GM21526 (cell line): ENCODE measurements at regions not wholly inside any gene's neighbourhood (a gene's known extent, or its start where the extent isn't known, plus 50 kb on each side); places are given as distances from the start of the nearest gene placed in this dataset.
"Not testable (repeated sequence)": the region's sequence is repeated elsewhere in the genome, so short reads cannot be mapped to it uniquely, and the experiment has no call there.

ENCODE experiments used
- ATAC-seq: cut with Tn5 transposase; IDR thresholded peaks from one replicate; pipeline ENCODE4 v1.9.1; 2021; ENCODE audit warnings: moderate library complexity; ENCODE audit not compliant: unreplicated experiment, low FRiP score

DNA sequence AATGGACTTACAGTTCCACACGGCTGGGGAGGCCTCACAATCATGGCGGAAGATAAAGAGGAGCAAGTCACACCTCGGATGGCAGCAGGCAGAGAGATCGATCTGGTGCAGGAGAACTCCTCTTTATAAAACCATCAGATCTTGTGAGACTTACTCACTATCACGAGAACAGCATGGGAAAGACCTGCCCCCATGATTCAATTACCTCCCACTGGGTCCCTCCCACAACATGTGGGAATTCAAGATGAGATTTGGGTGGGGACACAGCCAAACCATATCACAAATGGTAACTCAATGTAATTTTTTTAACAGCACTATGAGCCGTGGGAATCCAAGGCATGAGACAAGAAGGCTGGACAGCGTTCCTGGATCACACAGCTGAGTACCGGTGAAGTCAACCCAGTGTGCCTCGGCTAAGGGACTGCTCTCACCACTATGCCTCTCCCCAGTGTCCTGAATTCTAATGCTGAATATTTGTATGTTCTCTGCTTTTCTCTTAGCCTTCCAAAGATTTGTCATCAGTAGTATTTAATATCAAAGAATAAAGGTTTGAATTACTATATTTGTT lies 84.3 kb downstream of the IRS2 start:
- not testable (repeated sequence) for ATAC-seq

DNA sequence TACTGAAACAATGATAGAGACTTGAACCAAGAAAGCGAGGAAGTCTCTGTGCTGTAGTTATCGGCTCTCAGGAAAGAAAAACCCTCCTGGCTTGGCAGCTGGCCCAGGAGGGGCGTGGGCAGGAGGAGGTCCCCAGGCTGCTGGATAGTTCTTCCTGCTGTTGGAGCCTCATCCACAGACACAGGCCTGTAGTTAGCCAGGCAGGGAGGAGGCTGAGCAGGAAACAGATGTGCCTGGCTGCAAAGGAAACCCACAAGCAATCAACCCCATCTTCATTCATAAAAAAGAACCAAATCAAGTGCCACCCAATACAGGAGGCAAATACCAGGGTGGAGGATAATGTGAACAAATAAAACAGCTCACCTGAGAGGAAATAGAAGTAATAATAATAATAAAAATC lies 86.2 kb downstream of the IRS2 start:
- ATAC-seq: no peak

DNA sequence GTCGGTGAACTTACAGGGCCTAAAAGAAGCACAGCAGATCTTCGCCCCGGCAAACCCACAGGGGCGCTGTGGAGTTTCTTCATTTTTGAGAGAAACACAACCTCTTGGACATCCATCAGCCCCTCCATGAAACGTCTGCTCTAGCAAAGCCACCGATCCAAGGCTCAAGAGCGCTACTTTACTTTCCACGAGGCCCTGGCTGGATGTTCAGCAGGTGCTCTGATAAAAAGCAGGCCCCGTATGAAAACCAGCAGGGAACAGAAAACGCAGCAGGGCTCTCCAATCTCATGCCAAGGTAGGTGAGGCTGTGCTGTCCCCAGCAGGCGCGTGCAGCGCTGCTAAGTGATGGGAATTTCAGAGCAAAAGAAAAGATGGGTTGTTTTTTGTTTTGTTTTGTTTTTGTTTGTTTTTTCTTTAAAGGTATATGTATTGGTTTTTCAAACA lies 86.7 kb downstream of the IRS2 start:
- no peak for ATAC-seq

DNA sequence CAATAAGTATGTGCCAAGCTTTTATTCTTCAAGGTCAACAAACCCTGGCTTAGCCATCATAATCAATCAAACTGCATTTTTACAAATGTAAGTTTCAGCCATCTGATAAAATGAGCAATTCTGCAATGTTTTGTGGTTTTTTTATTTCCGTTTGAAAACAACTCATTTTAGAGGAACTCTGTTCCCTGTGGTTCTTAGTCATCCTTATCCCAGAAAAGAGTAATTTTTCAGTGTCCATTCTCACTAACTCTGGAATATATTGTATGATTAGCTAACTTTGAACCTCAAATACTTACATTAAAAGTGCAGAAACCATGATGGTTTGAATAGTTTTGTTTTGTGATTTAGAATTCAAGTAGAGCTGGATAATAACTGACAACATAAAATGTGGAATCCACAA lies 87.6 kb downstream of the IRS2 start:
- no peak for ATAC-seq

DNA sequence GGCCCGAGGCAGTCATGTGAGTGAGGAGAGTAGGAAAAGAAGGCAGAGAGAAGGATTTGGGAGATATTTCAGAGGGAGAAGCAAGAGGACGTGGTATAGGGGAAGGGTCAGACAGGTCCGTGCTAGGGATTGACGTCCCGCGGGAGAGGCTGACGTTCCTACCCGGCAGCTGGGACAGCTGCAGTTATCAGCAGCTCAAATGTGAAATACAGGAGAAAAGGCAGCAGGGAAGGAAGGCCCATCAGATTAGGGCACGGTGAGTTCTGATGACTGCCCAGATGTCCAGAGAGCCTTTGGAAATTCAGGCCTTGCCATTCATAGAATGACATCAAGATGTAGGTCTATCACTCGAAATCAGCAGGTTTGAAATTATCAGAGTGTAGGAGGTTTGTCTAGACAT lies 88.4 kb downstream of the IRS2 start:
- ATAC-seq: no peak

DNA sequence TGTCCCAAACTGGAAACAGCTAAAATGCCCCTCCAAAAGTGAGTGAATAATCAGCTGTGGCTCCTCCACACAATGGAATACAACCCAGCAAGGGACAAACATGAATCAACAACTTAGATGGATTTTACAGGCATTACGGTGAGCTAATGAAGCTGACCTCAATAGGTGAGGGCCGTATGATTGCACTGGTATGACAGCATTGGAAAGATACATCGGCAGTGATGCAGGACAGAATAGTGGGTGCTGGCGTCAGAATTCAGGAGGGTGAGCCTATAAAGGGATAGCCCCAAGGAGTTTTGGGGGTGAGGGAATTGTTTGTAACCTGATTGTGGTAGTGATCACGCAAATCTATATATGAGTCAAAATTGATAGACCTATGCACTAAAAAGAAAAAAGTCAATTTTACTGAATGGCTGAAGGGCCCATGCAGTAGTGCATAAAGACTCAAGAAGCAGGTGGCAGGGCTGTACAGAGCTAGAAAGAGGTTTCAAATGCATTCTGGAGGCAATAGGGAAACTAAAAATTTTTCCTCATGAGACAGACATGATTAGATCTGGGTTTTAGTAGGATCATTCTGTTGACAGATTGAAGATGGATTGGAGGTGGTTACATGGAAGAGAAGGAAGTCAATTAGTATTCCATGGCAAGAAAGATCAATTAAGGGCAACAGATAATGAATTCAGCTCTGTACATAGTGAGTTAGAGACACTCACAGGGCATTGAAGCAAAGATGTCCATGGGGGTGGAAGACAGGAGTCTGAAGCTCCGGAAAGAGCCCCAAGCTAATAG lies 90.8 kb downstream of the IRS2 start:
- no peak for ATAC-seq

DNA sequence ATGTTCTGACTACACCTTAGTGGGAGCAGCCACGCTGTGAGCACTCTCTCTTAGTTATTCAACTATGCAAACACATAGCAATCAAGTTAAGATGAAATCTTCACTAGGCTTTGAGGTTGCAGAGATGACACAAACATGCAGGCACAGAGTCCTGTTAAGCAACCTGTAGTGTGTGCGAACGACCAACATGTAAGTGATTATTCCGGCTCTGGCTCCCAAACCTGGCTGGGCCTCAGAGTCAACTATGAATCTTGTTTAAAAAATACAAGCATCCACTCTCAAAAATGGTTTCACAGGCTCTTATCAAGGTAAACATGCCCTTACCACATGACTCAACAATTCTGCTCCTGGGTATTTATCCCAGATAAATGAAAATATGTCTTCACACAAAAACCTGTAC lies 91.4 kb downstream of the IRS2 start:
- ATAC-seq: no peak

DNA sequence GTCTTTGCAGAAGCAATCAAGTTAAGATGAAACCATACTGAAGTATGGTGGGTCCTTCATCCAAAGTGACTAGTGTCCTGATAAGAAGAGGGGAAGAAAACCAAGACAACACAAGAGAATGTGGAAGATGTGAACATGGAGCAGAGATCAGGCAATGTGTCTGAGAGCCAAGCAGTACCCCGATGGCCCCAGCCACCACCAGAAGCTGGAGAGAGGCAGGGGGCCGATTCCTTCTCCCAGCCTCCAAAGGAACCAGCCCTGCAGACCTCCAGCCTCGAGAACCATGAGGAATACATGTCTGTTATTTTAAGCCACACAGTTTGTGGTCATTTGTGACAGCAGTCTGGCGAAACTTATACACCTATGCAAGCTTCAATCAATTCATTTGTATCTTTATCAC lies 93.2 kb downstream of the IRS2 start:
- no peak for ATAC-seq

DNA sequence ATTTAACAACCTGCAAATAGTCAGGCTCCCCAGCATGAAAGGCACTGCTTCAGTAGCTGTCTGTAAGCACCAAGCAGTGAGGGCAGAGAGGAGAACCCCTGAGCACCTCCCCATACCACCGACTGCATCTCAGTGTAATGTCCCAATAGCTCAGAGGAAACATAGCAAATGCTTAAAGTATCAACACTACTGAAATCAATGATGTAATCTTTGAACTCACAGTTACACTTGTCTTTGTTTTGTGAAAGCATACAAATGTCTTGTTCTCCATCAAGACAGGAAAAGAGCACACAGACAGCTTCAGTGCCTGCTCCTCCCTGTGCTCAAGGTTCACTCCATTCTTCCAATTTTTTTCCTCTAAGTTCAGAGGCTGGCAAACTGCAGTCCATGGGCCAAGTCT lies 94.7 kb downstream of the IRS2 start:
- no peak for ATAC-seq

DNA sequence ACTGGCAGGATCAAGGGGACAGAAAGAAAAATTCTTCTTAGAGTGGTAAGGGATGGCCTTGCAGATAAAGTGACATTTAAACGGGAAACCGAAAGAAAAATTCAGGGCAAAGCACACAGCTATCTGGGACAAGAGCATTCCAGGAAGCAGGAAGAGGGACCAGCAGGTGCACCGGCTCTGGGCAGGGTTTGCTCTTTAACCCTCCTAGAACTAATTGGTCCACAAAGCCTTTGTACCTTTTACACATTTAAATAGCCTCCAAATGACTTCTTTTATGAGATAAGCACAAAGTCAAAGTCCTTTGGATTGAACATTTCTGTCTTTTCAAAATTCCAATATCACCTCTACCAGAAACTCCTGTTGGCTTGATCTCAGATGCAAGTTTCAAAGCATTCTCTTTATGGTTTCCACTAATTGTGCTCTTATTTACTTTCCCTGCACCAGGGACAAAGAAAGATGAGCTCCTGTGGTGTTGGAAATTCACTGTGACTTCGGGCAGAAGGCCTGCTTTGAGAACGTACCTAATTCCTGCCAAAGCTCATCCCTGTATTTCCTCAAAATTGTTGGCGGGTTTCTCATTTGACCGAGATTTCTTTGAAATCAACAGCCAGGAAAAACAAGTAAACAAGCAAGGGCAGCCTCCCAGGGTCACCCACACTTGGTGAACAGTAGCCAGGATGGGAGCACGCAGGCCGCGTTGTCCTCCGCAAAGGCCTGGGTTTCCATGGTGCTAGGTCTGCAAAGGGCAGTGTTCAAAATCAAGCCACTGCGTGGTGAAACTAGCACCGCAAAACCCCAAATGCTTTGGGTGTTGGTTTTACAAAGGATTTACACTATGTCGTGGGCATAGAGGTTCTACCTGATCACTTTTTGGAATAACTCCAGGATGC lies 98.6 kb downstream of the IRS2 start:
- no peak for ATAC-seq

DNA sequence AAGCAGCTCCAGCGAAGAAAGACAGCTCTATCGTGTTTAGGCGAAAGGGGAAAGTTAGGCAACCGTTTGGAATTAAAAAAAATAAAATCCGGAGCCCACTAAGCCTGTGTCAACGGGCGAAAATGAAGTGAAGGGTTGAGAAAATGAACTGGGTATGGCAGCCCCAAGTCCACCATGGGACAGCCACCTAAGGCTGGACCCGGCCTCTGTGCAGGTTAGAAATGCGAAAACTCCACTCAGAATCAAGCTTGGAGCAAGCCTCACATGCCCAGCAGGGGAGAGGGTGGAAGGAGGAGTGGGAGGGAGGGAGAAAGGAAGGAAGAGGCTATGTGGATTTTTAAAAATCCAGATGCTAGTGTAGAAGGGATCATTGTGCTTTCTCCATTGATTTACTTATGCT lies 101.2 kb downstream of the IRS2 start:
- ATAC-seq: no peak

DNA sequence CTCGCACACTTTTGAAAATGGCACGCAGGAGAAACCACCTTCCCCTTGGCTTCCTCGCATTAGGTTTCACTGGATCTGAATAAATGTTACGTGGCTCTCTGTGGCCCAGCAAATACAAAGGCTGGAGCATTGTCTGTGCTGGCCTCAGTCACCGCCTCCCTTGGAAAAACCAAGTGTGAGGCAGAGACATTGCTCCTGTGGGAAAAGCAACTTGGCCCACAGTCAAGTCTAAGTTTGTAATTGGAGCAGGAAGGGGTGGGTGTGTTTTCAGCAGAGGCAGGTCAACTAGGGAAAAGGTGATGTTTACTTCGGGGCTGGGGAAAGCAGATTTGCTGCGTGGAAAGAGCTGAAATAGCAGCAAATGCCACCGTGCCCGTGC lies 101.6 kb downstream of the IRS2 start:
- ATAC-seq: no peak

DNA sequence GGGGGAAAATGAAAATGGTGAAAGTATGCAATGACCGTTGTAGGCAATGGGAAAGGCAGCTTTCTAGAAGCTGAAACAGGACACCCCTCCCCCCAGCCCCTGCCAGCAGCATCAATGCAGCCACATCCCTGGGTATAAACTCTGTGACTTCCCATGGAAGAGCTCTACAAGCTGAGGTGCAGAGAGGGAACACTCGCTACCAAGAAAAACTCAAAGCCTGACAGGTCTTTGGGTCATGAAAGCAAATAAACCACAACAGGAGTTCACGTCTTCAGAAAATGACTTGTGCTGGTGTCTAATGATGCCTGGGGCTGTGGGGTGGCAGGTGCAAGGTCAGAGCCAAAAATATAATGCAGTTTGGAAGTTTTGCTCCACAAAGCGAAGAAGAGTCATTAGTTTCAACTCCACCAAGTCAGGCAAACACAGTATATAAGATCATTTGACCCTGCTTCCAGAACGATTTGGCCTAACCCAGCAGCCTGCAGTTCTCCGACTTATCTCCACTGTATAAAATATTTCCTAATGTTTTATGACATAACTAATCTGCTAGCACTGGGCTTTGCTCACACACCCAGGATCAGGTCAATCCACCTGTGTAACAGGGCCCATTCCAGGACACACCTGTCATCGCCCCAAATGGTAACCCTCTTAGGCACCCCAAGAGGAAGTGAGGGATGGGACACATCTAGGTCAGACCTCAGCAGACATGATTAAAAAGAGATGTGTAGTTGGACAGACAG lies 102.1 kb downstream of the IRS2 start:
- ATAC-seq: no peak

DNA sequence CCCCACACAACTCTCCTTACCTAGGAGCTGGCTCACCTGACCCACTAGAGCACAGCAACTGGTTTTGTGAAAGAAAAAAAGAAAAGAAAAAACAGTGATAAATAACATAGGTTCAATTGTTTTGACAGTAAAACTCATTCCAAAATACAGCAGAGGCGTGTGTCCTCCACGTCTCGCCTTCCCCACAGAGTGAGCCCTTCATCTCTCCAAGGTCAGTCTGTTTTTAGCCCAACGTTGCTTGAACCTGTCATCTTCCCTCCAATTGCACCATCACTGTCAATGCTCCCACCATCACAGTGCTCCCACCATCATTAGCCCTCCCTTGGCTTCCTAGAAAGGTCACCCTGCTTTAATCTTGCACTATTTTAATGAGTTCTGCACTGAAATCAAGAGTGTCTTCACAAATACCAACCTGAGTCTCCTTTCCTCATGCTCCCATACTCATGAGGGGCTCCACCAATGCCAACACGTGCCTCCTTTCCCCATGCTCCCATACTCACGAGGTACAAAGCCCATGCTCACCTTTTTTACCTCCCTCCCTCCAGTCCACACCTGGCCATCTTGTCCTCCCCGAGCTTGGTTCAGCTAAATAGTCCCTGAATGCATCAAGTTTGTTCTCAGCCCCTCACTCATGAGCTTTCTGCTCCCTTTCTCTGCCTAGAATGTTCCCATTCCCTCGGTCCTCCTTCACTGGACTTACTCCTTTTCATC lies 103.7 kb downstream of the IRS2 start:
- ATAC-seq: no peak

DNA sequence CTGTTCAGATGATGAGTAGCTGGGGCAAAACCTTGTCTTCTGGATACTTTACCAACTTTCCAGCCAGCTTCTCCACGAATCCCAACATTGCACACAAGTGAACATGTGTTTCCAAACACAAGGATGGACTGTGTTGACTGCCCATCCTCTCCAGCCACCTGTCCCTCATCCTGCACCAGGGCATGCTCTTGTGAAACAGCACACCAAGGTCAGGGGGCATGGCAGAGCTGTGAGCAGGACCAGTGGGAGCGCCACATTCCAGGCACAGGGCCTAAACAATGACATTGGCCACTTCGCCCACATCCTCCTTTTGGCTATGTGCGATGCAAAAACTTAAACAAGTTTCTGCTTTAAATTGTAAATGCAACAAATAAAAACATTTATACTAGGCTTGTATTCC lies 105.5 kb downstream of the IRS2 start:
- ATAC-seq: no peak

DNA sequence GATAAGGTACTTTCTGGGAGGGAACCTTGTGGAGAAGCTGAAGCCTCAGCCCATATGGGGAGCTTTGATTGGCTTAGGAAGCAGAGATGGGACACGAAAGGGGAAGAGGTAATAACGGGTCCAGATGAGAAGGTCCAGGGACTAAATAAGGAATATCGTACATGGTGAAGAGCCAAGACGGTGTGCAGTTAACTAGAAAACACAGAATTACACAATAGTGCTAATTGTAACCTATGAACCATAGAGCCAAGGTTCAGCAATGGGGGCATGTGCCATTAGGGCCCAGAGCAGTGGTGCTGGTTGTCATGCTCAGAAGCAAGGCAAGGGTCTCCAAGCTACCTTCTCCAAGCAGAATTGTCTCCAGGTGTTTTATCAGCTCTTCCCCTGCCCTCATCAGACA lies 106.1 kb downstream of the IRS2 start:
- ATAC-seq: no peak

DNA sequence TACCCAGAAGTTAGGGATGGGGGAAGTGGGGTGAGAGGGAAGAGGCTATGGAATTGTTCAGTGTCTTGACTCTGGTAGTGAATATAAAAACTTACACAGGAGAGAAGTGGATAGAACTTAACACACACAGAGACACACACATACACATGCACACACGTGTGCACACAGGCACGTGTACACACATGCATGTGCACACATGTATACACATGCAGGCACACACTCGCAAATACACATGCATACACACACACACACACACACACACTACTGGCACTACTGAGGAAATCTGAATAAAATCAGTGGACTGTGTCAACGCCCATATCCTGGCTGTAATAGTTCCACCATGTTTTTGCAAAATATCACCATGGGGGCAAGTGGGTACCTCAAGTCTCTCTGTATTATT lies 107.9 kb downstream of the IRS2 start:
- no peak for ATAC-seq

DNA sequence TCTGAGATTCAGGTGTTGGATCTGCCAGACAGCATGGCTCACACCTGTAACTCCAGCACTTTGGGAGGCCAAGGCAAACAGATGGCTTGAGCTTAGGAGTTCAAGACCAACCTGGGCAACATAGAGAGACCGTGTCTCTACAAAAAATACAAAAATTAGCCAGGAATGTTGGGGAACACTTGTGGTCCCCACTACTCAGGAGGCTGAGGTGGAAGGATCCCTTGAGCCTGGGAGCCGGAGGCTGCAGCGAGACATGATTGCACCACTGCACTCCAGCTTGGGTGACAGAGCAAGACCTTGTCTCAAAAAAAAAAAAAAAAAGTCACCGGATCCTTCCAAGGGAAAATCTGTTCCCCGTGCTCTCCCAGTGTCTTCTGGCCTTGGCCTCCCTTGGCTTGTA lies 109.2 kb downstream of the IRS2 start:
- ATAC-seq: no peak

DNA sequence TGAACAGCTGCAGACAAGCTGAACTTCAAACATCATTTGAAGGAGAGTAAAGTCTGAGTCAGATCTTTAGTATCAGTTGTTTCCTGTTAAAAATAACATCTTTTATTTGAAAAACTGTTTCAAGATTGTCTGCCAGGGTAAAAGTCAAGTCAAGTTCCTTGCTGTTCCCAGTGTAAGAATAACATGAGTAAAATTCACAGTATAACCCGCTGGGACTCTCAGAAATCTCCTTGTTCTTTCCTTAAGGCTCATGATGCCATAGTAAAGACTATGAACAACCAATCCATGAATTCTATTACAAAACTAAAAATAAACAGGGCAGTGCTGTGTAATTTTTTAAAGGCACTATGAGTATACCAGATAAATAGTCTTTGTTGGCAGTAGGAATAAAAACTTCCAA lies 112.9 kb downstream of the IRS2 start:
- no peak for ATAC-seq

DNA sequence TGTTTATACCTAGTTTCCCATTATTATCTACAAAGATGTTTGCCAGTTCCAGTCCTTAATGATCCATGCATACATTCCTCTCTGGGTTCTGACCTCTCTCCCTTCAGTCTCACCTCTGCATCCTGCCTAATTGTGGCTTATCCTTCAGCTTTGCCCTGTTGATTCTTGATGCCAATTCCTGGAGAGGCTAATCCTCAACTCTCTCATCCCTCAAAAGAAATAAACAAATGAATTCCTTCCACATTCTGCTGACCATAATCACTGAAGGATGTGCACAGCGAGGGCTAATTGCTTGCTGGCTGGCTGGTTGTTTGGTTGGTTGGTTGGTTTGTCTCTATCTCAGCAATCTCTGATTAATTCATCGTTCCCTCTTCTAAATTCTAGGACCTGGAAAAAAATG lies 113.8 kb downstream of the IRS2 start:
- no peak for ATAC-seq
